ENCODE measurements at regions not wholly inside any gene's neighbourhood (a gene's known extent, or its start where the extent isn't known, plus 50 kb on each side); places are given as distances from the start of the nearest gene placed in this dataset.

DNA sequence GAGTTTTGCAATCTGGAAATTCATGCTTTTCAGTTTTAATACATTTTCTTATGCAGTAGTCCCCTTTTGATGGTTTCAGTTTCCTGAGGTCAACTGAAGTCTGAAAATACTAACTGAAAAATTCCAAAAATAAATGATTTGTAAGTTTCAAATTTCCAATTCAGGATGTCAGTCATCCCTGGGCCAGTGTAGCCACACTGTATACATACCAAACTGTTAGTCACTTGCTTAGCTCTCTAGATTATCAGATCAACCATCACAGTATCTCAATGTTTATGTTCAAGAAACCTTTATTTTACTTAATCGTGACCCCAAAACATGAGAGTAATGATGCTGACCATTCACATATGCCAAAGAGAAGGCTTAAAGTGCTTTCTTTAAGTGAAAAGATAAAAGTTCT lies 715.5 kb downstream of the GBE1 start:
- no peak for DNase-seq (ENCODE audit: low spot score)

DNA sequence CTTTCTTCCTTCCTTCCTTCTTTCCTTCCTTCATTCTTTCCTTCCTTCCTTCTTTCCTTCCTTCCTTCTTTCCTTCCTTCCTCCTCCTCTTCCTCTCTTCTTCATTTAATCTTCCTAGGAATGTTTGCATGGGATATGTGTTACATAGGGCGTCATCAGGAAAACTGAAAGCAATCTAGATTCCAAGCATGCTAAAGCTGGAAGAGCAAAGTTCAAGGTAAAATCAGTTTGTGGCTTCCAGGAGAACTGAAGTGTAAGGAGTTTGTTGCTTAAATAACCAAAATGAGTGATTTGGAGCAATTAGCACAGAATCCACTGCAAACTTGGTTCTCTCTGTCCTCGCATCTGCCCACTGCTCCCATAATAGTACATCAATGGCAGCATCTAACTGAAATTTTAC lies 716.2 kb downstream of the GBE1 start:
- no peak for DNase-seq (ENCODE audit: low spot score)

DNA sequence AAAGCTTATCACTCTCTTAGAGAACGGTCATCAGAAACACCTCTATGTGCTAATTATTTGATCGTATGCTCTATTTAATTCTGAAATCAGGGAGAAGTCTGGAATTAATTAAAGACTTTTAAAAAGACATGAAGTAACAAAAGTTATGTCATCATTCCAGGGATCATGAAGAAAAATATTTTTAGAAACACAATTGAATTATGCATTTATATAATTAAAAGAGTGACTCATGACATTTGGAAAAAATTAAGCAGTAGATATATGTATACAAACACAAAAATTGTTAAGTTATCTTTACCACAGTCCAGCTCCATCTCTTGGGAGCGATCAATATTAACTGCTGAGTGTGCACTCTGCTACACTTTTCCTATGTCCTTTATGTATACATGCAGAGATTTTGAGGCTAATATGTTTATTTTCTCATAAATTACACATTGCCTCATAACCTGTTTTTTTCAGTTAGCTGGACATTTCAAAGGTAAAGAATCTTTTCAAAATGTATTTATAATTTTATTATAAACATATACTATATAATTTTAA lies 717.7 kb downstream of the GBE1 start:
- DNase-seq (ENCODE audit: low spot score), result no peak

GRCh38 chr3:81043009-81043408 lies 718.4 kb downstream of the GBE1 start:
- no peak for DNase-seq (ENCODE audit: low spot score)

- no peak for DNase-seq (ENCODE audit: low spot score)
These were observed 720.1 kb downstream of the GBE1 start for GRCh38 chr3:81041331-81041730.

GRCh38 chr3:81040107-81040506 lies 721.3 kb downstream of the GBE1 start:
- DNase-seq (ENCODE audit: low spot score), result no peak

DNA sequence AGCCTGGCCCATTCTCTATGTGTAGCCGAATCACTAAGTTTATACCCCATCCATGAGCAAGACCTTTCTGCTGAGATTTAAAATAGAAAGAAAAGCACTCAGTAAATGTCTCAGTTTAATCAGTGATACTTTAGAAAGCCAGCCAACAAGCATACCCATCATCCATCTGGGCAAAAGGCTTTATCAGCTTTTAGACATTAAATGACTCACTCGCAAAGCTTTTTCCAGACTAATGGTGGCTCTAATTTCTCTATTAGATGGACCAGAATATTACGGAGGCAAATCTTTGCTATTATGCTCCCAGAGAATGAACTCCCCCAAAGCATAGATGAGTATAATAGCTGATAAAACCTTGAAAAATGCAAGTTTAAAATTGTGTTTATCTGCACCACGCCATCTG lies 727.8 kb downstream of the GBE1 start:
- no peak for DNase-seq (ENCODE audit: low spot score)

DNA sequence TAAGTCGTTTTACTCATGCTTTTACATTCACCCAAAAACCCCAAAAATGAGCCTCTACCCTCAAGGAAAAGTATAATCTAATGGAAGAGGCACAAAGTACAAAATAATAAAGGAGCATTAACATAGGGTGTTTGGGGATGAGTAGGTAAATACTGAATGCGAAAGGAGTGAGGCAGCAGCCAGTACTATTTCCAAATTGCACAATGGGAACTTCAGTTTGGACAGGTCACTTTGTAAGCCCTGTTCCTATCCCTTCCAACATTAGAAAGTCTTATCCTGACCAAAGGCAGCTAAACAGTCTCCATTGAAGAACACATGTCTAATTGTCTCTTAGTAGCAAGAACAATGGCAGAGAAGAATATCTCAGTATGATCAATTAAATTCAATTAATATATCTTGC lies 728.3 kb downstream of the GBE1 start:
- no peak for DNase-seq (ENCODE audit: low spot score)

GRCh38 chr3:81029861-81030260 lies 731.6 kb downstream of the GBE1 start:
- no peak for DNase-seq (ENCODE audit: low spot score)

GRCh38 chr3:81027344-81027743 lies 734.1 kb downstream of the GBE1 start:
- DNase-seq (ENCODE audit: low spot score), result no peak

- no peak for DNase-seq (ENCODE audit: low spot score)
These were observed 736.9 kb downstream of the GBE1 start for GRCh38 chr3:81024560-81024959.

GRCh38 chr3:81022339-81022738 lies 739.1 kb downstream of the GBE1 start:
- DNase-seq (ENCODE audit: low spot score), result no peak

GRCh38 chr3:81013360-81013759 lies 748.1 kb downstream of the GBE1 start:
- no peak for DNase-seq (ENCODE audit: low spot score)

DNA sequence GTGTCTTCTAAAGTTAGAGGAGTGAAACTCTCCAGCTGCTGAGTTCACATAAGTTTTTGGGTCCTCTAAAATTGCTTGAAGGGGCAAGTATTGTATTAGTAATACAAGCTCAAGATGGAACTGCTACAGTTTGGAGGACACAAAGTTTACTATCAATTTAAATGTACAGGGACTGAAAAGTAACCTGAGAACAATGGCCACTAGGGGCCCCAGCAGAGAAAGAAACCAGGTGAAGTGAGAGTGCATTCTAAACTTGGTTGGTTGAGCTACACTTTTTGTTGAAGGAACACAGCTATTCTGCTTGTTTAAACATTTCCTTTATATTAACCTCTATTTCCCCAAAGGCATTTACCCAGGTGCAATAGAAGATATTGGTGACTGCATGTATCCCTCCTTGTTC lies 755.5 kb downstream of the GBE1 start:
- peak; percentile 0 for DNase-seq (ENCODE audit: low spot score)

GRCh38 chr3:81003817-81004216 lies 757.6 kb downstream of the GBE1 start:
- no peak for DNase-seq (ENCODE audit: low spot score)

DNA sequence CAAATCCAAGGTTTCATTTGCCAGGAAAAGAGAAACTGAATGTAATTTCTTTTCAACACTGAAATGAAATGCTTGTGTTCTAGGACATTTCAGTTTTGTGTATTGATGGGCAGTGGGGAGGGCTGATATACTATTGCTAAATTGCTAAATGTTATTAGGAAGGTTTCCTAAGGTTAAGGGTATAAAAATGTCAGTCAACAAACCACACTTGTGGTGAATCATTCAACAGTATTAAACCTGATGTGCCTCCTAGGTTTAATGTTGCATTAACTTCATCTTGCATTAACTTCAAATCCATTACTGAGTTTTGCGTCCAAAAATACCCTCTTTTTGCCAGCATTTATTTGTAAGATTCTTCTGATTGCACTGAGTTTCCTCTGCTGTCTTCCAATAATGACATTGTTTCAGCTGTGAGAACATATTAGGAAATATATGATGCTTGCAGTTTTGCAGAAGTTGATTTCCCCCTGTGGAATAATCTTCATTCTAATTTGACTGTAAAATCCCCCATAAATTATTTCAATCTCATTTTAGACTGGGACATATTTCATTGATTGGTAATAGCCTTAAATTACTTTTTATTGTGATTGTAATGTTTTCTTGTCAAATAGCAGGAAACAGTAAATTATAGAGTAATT lies 758.3 kb downstream of the GBE1 start:
- DNase-seq (ENCODE audit: low spot score), result no peak

- no peak for DNase-seq (ENCODE audit: low spot score)
These were observed 762.0 kb downstream of the GBE1 start for GRCh38 chr3:80999481-80999880.

DNA sequence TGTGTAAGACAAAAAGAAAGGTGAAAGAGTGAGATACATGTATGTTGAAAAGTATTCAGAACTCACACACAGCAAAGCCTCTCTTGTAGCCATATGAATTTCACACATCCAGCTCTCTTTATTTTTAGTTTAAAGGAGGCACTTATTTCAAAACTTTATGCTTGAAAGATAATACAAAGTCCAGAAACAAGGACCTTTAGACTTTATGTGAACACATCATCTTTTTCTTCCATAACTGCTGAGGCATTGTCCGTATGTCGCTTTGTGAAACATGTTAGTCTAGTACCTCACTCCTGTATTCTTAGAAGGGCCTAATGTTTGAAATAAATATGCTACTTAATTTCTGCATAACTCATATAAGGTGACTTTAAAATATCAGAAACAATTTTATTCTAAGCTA lies 763.4 kb downstream of the GBE1 start:
- DNase-seq (ENCODE audit: low spot score), result no peak

GRCh38 chr3:80997622-80998021 lies 763.8 kb downstream of the GBE1 start:
- no peak for DNase-seq (ENCODE audit: low spot score)

- no peak for DNase-seq (ENCODE audit: low spot score)
These were observed 766.7 kb downstream of the GBE1 start for GRCh38 chr3:80994767-80995166.

- DNase-seq (ENCODE audit: low spot score), result no peak
These were observed 767.3 kb downstream of the GBE1 start for GRCh38 chr3:80994085-80994665.

DNA sequence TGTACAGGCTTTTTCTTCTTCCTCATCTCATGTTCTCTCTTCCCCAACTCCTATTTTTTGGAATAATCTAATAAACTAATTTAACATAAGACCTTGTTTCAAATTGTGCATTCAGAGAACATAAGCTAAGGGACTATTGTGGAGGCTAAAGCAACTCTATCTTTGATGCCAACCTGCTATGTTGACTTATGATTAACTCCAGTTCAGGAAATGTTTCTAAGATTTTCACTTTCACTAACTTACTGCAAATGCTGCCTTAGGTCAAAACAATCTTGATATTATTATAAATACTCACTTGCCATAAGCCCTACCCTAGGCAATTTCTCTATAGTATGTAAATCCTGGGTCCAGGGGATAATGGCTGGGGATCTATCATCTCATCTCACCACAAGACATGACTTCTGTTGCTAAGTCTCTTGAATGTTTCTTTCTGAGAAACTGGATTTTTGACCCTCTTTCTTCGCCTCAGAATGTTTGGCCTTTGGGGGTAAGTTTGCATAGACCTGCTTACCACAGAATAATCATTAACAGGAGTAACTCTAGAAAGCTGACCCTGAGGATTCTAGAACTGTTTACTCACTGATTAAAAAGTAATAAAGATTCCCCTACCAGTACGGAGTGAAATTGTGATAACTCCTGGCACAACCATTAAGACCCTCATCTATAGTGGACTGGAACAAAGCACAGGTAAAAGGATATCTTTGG lies 768.1 kb downstream of the GBE1 start:
- DNase-seq (ENCODE audit: low spot score), result no peak

- DNase-seq (ENCODE audit: low spot score), result no peak
These were observed 777.7 kb downstream of the GBE1 start for GRCh38 chr3:80983753-80984152.

All from NAMALWA (cell line).